ENCODE measurements at regions not wholly inside any gene's neighbourhood (a gene's known extent, or its start where the extent isn't known, plus 50 kb on each side); places are given as distances from the start of the nearest gene placed in this dataset.
"Not testable (repeated sequence)": the region's sequence is repeated elsewhere in the genome, so short reads cannot be mapped to it uniquely, and the experiment has no call there.

DNA sequence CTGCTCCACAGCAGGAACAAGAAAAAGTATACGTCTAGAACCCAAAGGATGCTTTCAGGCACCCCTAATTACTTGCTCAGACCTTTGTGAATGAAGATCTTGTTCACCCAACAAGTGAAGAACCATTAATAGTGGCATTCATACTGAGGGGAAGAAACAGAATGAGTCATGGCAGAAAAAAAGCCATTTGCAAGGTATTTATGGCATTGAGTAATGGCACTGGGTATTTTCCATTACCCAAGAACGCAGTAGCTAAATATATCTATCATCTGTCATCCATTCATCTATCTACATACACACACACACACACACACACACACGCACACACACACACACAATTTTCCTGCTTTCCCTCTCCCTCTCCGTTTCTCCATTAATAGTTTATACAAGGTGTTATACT lies 56.4 kb upstream of the XIRP2 start:
- peak in 1 of 3 donors; percentile 4 for DNase-seq

DNA sequence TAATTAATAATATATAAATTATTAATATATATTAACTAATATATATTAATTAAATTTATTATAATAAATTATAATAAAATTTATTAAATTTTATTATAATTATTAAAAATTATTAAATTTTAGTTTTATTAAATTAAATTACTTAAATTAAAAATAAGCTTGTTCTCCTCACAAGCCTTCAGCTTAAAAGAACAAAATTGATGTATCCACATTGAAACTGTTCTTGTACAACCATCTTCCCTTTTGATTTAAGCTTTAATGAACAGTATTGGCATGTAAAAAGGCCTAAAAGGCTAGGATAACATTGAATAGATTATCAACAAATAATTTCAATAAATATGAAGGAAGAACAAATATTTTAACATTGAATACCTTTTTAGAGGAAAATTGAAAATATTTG lies 62.4 kb upstream of the XIRP2 start:
- DNase-seq, result no peak

DNA sequence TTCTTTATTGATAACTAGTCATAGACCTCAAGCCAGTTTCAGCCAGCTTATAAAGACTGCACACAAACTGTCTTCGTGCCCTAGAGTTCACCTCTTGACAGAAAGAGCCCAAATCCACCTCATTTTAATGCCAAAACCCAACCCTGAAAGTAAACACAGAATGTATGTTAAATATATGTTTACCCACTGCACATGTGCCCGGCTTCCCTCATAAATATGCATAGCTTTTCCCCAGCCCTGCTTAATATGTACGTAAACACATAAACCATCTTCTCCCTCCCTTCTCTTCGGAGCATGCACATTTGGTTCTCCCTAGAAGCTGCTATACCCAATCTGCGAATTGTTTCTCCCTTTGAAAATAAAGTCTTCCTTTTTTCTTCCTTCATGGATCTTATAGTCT lies 73.9 kb upstream of the XIRP2 start:
- no peak for DNase-seq

DNA sequence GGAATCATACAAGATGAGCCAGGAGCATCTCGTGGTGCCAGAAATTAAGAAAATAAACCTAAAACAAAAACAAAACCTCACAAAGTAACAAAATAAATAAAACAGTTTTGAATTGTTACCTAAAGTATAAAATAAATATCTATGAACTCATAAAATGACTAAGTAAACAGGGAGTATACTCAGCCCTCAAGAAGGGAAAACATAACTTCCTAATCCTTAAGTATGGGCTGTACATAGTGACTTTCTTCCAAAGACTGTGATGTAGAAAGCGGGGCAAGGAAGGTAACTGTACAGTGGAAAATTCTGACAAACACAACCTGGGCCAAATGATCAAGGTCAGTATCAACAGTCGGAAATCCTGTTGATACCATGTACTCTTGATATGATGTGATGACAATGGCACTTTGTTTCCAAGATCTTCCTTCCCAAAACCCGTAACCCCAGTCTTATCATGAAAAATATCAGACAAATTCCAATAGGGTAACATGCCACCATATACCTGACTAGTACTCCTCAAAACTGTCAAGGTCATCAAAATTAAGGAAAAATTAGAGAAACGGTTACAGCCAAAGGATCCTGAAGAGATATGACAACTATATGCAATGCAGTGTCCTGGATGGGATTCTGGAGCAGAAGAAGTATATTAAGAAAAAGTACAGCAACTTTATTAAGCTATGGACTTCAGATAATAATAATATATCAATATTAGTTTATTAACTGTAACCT lies 76.0 kb upstream of the XIRP2 start:
- DNase-seq, result no peak

DNA sequence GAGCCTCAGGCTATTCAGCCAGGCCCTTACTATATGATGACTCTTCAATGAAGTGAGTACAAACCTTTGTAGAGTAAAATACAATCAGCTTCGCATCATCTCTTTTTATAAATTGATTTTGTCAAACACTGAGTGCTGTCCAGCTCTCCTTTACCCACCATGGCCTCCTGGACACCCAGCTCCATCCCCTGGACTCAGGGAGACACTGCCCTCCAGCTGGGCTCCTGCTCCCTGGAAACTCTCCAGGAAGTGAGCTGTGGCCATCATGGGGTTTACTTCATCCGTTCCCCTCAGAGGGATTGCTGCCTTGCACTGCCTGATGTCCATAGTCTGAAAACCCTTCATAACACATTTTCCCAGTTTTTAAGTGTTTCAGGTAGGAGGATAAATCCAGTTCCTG lies 82.5 kb upstream of the XIRP2 start:
- no peak for DNase-seq

DNA sequence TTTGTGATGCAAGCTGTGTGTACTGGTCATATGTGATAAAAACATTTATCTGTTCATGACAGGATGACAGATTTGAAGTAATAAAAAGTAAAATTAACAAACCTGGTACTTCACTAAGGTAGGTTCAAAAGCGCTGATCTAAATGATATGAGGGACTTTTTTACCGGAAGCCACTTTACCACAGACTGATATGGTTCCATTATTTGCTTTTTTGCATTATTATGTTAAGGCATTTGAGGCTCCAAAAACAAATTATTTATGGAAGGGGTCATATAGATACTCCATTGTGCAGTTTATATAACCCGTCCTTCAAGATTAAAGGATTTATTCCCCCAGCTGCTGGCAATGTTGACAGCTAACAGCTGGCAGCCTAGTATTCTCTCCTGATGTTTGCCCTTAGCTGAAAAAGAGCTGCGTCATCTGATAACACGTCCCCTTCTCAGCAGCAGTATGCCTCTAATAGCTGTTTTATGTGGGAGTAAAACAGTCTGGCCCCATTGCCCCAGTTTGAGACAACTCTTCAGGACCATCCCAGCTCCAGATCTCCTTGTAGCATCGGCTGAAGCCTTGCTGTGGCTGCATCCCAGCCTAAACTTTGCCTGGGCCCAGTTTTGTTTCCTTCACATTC lies 84.8 kb upstream of the XIRP2 start:
- DNase-seq, result peak; percentile 22 to 62 (median 24)

DNA sequence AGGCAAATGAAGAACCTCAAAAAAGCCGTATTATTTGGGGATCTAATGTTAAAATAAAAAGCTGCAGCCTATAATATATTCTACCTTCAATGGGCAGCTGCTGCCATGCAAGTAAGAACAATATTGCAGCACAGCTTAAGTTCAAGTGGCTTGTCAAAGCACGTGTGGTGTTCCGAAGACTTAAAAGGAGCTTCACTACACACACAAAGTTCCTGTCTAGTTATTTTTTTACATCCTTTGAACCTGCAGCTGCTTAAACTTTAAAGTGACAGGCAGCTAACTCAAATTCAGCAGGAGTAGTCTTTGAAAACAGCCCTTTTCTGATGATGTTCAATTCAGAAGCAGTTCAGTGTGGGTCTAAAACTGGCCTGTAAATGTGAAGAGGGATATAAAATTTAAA lies 85.8 kb upstream of the XIRP2 start:
- DNase-seq, result peak in 1 of 3 donors; percentile 2

DNA sequence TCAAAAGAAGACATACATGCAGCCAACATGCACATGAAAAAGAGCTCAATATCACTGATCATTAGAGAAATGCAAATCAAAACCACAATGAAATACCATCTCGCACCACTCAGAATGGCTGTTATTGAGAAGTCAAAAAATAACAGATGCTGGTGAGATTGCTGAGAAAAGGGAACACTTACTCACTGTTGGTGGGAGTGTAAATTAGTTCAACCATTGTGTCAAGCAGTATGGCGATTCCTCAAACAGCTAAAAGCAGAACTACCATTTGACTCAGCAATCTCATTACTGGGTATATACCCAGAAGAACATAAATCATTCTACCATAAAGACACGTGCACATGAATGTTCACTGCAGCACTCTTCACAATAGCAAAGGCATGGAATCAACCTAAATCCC lies 95.5 kb upstream of the XIRP2 start:
- no peak for DNase-seq

DNA sequence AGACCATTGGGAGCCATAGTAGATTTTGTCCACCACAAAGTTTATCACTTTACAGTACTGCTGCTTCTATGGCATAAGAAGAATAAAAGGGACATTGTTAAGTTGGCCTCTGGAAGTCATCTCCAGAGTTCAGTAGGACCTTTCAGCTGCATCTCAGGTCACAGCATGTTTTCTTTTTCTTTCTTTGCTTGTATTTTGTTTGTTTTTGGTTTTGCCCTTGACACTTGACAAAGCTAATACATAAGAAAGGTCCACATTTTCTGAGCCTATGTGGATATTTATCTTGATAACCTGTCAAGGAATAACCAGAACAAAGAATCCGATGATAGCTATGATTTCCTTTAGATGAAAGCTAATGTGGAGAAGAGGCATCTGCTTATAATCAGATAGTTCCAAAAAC lies 101.6 kb upstream of the XIRP2 start:
- no peak for DNase-seq

DNA sequence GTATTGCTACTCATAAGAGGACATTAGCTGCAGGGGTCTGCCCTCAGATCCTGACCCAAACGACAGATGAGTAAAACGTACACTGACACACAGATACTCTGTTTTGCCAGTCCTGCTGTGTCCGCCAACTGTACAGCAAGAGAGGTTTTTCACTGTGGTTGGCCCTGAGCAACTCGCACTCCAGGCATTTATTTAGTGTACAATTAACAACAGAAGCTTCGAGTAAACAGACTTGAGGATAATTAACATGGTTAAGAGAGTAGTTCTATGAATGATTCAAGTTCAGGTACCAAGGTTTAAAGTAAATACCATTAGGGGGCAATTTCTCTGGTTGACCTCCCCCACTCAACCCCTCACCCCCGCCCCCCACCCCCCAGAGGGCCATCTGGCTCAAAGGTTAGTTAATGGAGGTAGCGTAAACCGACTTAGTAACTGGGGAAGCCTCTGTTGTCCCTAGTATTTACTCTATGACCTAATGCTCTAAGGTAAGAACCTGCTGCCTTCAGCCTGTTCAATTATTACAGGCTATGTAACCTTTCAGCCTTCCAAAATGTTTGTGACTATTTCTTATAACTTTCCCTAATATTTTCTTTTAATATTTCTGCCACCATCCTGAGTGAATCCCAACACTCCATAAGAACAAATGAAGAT lies 103.9 kb upstream of the XIRP2 start:
- no peak for DNase-seq

DNA sequence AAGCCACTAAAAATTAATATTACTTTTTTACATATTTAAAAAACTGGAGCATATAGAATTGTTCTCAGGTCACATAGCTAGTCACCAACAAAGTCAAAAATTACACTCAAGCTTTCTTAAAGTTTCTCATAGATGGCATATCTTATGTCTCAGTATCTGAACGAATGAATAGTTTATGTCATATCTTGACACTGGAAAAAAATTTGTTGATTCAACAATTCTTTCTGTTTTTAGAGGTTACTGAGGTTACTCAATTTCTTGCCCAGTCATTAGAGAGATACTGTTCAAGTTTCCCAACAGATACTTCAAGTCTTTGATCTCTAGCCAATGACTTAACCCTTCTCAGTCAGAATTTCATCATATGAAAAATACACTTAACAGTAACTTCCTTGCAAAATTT lies 113.1 kb upstream of the XIRP2 start:
- no peak for DNase-seq

DNA sequence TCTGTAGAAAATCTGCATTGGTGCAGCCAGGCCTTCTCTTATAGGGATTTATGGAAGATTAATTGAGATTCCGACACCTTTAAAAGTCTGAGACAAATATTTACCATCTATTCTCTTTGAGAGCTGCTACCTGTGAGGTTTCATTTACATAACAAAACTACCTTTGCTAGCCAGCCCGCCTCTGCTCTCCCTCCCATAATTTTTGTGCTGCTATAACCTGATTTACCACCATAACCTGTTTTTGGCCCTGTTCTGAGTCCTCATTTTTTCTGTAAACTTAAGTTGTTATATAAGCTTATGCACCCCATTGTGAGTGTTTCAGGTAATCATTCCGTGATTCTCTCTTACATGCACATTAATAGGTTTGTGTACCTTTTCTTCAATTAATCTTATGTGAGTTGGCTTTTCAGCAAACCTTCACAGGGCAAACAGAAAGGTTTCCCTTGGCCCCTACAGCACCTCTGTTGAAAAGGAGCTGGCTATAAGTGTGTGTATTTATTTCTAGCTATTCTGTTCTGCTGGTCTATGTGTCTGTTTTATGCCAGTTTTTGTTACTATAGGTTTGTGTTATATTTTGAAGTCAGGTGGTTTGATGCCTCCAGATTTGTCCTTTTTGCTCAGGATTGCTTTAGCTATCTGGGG lies 114.9 kb upstream of the XIRP2 start:
- no peak for DNase-seq

DNA sequence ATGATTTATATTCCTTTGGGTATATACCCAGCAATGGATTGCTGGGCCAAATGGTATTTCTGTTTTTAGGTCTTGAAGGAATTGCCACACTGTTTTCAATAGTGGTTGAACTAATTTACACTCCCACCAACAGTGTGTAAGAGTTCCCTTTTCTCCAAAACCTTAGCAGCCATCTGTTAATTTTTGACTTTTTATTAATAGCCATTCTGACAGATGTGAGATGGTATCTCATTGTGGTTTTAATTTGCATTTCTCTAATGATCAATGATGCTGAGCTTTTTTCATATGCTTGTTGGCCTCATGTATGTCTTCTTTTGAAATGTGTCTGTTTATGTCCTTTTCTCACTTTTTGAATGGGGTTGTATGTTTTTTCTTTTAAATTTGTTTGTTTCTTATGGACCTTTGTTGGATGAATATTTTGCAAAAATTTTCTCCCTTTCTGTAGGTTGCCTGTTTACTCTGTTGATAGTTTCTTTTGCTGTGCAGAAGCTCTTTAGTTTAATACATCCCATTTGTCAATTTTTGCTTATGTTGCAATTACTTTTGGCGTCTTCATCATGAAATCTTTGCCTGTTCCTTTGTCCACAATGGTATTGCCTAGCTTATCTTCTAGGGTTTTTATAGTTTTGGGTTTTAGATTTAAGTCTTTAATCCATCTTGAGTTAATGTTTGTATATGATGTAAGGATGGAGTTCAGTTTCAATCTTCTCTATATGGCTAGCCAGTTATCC lies 119.7 kb upstream of the XIRP2 start:
- no peak for DNase-seq

DNA sequence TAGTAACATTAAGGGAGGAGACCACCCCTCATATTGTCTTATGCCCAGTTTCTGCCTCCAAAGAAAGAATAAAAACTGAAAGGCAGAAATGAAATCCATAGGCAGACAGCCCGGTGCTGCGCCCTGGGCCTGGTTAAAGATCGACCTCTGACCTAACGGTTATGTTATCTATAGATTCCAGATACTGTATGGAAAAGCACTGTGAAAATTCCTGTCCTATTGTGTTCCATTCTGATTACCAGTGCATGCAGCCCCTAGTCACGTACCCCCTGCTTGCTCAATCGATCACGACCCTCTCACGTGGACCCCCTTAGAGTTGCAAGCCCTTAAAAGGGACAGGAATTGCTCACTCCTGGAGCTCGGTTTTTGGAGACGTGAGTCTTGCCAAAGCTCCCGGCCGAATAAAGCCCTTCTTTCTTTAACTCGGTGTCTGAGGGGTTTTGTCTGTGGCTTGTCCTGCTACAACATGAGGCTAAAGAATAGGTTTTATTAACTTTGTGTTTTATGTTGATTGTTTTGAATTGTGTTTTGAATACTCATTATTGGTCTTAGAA lies 121.4 kb upstream of the XIRP2 start:
- not testable (repeated sequence) for DNase-seq

DNA sequence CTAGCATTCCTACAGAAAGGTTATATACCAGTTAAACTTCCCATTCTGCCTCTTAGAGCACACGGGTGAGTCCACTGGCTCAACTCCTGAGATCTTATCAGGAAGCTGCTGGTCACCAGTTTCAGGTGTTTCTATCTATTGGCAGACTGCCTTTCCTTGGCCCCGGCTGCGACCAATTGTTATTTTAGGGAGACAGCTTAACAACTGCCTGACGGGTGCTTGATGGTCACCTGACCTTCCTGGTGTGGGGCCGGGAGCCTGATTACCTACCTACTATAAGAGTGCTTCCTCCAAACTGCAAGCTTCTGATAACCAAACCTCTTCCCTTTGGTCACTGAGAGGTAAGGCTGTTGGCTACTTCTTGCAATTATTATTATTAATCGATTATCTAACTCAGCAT lies 122.1 kb upstream of the XIRP2 start:
- DNase-seq, result no peak

DNA sequence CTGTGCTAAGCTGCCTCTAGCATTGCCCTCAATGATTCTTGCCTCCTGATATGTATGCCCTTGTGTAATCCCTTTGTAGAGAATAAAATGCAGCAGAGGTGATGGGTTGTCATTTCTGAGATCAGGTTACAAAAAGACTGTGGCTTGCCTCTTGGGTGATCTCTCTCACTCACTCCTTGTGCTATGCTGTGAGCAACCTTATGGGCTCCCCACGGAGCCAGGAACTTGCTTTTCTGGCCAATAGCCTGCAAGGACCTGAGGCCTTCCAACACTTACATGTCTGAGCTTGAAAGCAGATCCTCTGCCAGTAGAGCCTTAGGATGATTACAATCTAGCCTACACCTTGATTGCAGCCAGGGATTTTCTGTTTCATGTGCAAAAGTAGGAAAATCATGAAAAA lies 123.1 kb upstream of the XIRP2 start:
- DNase-seq, result no peak

DNA sequence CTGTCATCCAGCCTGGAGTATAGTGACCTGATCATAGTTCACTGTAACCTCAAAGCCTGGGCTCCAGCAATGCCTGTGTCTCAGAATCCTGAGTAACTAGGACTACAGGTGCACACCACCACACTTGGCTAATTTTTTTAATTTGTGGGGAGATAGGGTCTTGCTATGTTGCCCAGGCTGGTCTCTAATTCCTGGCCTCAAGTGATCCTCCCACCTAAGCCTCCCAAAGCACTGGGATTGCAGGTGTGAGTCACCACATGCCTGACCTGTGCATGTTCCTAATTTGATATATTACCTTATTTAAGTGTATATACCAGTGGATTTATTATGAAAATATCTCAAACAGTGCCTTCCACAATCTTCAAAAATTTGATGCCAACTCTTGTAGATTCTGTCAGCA lies 123.6 kb upstream of the XIRP2 start:
- DNase-seq, result no peak

DNA sequence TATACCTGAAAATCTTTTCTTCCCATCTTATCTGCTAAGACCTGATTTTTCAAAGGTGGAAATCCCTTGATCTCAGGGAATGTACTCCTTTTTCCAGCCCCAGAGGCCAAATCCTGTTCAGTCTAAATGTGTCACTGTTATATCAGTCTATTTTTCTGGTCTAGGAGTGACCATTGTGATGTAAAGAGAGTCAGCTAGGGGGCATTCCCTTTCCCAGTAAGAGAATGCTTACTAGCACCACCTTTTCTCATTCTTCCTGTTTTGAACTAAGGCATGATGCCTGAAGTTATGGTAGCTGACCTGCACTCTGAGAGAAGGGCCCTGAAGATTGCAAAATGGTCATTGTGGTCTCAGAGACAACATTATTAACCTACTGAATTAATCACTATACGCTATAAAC lies 124.1 kb upstream of the XIRP2 start:
- no peak for DNase-seq

DNA sequence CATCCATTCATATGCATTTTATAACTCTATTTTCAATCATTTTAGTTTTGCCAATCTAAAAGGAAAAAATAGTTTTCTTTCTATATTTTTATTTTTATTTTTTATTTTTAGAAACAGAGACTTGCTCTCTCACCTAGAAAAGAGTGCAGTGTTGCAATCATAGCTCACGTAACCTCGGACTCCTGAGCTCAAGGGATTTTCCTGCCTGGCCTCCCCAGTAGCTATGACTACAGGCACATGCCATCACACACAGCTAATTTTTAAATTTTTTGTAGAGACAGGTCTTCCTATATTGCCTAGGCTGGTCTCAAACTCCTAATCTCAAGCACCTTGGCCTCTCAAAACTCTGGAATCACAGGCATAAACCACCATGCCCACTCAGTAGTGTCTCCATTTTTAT lies 125.5 kb upstream of the XIRP2 start:
- DNase-seq, result no peak

DNA sequence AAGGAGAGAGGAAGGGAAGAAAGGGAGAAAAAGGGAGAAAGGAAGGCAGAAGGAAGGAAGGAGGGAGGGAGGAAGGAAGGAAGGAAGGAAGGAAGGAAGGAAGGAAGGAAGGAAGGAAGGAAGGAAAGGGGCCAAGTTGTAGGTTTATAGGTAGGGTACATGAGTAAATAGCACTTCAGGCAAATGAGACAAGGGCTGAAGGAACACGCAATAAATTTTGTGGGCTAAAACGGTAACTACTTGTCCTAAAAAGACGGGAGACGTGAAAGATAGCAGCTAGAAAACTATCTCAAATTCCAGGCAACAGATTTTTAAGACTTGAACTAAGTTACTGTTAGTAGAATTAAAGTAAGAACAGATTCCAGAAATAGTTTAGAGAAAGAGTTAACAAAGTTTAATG lies 129.3 kb upstream of the XIRP2 start:
- no peak for DNase-seq

DNA sequence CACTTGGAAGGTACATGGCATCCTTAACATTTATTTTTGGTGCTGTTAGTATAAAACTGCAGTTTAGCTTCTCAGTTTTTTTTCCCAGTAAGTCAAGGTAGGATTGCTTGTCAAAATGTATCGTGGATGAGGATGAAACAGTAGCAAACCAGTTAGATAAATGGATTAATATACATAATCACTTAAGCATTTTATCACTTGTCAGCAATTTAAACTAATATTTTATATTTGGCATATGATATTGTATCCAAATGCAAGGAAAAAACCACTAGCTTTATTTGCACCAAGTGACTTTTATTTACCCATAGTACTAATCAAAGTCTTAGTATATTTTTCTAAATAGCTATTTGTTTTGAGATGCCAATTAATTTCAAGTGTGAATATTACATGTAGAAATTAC lies 137.7 kb upstream of the XIRP2 start:
- no peak for DNase-seq

DNA sequence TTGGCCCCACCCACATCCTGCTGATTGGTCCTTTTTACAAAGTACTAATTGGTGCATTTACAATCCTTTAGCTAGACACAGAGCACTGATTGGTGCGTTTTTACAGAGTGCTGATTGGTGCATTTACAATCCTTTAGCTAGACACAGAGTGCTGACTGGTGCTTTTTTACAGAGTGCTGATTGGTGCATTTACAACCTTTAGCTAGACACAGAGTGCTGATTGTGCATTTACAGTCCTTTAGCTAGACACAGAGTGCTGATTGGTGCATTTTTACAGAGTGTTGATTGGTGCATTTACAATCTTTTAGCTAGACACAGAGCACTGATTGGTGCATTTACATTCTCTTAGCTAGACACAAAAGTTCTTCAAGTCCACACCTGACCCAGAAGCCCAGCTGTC lies 144.2 kb upstream of the XIRP2 start:
- not testable (repeated sequence) for DNase-seq
